GM04504 (cell line): ENCODE measurements at regions not wholly inside any gene's neighbourhood (a gene's known extent, or its start where the extent isn't known, plus 50 kb on each side); places are given as distances from the start of the nearest gene placed in this dataset.
"Not testable (repeated sequence)": the region's sequence is repeated elsewhere in the genome, so short reads cannot be mapped to it uniquely, and the experiment has no call there.

ENCODE experiments used
- DNase-seq: peaks from one replicate; pipeline ENCODE4 v3.0.0-alpha.2; 2012; ENCODE audit warnings: low read depth

DNA sequence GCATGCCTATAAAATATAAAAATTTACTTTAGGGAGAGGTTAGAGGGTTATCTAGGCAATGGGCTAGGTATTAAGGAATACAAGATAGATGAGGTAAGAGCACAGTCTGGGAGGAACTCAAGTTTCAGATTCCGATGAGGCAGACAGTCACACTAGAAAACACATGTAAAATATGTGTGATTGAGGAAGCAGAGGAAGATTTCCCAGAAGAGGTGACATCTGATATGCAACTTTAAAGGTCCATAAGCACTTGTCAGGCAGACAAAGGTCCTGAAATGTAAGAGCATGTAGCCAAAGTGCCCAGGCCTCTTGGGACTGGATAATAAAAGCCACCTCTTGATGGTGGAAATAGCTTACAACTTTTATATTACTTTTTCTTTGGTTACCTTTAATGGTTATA is 81.1 kb upstream of the AADAT start:
- no peak for DNase-seq

DNA sequence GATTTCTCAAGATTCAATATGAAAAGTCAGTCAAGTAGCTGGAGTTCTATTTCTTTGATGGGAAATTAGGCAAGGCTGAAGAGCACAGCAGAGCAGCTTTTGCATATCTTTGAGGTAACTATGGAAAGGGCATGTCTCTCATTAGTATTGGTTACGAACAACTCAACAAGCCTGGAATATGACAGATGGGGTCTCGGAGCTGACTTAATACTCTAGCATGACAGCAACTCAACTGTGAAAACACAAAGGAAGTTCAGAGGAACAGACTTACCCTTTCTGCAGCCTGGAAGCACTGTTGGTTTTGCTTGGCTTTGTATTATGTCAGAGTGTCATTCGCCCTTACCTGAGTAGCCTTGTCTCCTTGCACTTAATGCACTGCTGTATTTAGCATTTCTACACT is 79.9 kb upstream of the AADAT start:
- no peak for DNase-seq

DNA sequence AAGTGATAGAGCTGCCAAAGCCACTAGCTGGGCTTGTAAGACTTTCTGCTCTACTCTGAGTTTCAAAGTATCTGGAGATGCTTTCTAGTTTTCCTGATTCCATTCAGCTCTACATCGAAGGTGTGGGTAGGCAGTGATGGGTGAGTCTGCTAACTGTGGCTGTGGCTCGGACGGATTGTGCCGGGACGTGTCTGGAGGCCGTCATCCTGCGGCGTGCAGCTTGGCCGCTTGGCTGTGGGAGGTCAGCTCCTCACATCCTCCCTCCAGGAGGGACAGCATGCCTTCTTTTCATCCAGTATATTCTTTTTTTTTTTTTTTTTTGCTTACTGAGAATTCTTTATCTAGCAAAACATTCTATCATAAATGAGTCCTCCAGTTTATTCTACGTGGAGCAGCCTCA is 77.9 kb upstream of the AADAT start:
- no peak for DNase-seq

DNA sequence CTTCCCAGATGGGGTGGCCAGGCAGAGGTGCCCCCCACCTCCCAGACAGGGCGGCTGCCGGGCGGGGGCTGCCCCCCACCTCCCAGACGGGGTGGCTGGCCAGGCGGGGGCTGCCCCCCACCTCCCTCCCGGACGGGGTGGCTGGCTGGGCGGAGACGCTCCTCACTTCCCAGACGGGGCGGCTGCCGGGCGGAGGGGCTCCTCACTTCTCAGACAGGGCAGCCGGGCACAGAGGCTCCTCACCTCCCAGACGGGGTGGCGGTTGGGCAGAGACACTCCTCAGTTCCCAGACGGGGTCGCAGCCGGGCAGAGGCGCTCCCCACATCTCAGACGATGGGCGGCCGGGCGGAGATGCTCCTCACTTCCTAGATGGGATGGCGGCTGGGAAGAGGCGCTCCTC is 76.4 kb upstream of the AADAT start:
- not testable (repeated sequence) for DNase-seq

DNA sequence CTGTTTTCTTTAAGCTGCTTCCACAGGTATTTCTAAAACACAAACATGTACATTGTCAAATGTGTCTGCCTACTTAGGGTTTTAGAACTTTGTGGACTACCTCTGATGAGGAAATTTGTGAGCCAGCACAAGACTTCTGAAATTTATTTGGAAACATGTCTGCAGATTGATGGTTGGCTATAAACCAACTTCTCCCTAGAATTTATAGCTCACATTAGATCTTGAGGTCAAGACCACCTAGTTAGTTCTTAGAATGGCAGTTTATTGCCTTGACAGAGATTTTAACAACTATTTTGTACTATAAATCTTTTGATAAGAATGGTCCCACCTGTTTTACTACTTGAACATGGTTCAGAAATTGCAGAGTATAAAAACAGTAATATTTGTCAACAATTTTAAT is 72.7 kb upstream of the AADAT start:
- DNase-seq = no peak

DNA sequence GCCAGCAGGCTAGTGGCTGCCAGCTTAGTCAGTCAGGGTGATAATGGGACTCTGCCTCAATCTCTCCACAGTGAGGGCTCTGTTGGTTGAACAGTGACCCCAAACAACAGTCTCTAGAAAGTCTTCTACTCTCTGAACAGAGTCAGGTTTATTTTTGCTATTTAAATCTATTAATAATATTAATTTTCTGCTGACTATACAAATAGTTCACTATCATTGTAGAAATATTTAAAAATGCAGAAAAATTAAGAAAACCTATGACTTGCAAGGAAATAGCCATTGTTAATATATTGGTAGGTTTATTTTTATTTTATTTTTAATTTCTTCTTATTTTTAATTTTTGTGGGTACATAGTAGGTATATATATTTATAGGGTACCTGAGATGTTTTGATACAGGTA is 67.9 kb upstream of the AADAT start:
- no peak for DNase-seq

DNA sequence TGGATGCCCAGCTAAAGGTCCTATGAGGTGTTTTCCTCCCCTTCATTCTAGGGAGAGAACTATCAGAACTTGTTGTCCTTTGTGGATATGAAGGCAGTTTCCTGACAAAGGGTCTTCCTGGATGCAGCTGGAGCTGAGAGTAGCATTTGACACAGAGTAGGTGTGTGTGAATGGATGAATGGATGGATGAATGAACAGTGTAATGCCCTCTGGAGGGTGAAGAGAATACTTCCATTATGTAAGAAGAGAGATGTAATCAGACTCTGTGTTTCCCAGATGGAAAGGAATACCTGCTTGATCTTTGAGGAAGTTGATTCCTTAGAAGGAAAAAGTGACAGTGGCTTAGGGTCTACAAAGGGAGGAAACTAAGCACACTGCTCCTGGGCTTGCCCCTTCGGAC is 55.4 kb upstream of the AADAT start:
- no peak for DNase-seq

DNA sequence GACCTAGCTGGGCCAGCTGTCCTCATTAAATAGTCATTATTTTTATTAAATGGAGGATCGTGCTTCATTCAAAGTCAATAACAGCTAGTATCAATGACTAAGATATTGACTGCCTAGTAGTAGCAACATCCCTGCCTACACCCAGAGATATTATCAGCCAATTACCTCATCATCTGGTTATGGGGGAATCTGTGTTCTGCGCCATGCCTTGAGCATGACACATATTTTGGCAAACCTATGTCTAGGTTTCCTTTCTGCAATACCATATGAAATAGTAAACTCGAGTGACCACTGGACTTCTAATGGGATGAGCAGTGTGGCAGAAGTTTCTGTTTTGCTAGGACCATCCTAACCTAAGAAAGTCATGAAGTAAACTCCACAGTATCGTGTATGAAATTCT is 50.0 kb upstream of the AADAT start:
- DNase-seq = peak; percentile 32
